Lower leg skin (tissue), 3 donors: ENCODE measurements at regions not wholly inside any gene's neighbourhood (a gene's known extent, or its start where the extent isn't known, plus 50 kb on each side); places are given as distances from the start of the nearest gene placed in this dataset.

Experiments
- CTCF ChIP-seq, 3 donors: fragments of 450-650 bp; IDR thresholded peaks; one replicate each; pipeline ENCODE4 v1.5.1; 2016; ENCODE audit warnings: antibody characterized with exemption in 3 of 3, mild to moderate bottlenecking in 3 of 3, moderate library complexity in 2 of 3
- POLR2A ChIP-seq, 2 donors: fragments of 450-650 bp; IDR thresholded peaks; one replicate each; pipeline ENCODE4 v1.6.1; 2016 to 2017; ENCODE audit warnings: antibody characterized with exemption in 2 of 2, mild to moderate bottlenecking in 1 of 2, moderate library complexity in 1 of 2

DNA sequence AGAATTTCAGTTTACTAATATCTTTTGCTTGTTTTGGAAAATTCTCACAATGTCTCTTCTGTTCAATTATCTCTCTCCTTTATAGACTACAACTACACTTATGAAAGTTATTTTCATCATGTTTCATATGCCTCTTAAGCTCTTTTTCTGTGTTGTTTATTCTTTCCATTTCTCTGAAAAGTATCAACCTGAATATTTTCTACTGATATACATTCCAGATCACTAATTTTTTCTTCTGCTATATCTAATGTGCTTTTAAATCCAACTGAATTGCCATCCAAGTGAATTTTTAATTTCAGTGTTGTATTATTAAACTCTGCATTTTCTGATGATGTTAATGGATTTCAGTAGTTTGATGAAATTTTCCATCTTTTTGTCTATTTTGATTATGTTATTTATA lies 301.3 kb downstream of the HRH4 start:
- no peak for TF ChIP-seq POLR2A (IDR thresholded peaks at IDR 0.05)
- TF ChIP-seq CTCF (IDR thresholded peaks at IDR 0.05) = no peak
